SU-DHL-6 (cell line): ENCODE measurements at regions not wholly inside any gene's neighbourhood (a gene's known extent, or its start where the extent isn't known, plus 50 kb on each side); places are given as distances from the start of the nearest gene placed in this dataset.
"Not testable (repeated sequence)": the region's sequence is repeated elsewhere in the genome, so short reads cannot be mapped to it uniquely, and the experiment has no call there.

ENCODE experiments used
- H2AFZ ChIP-seq: fragments of 200-600 bp; sonication (generic); 2 replicates; pipeline ENCODE4 v1.6.1; 2014; ENCODE audit warnings: low read depth, mild to moderate bottlenecking, moderate library complexity, mixed read lengths, antibody characterized with exemption, low read length; ENCODE audit not compliant: severe bottlenecking
- H3F3A ChIP-seq: fragments of 200-600 bp; shearing (Covaris generic); 2 replicates; pipeline ENCODE4 v1.6.0; 2016; ENCODE audit warnings: antibody characterized with exemption, mild to moderate bottlenecking; ENCODE audit not compliant: insufficient read depth
- H3K27ac ChIP-seq: fragments of 200-600 bp; sonication (generic); 2 replicates; pipeline ENCODE4 v1.5.1; 2016; ENCODE audit warnings: low read depth, mild to moderate bottlenecking, low read length, moderate library complexity, mixed read lengths
- H3K27me3 ChIP-seq: fragments of 200-600 bp; sonication (generic), shearing (Covaris generic); 2 replicates; pipeline ENCODE4 v1.6.0; 2014; ENCODE audit warnings: mild to moderate bottlenecking, low read length
- H3K36me3 ChIP-seq: fragments of 200-600 bp; sonication (generic); 2 replicates; pipeline ENCODE4 v1.6.1; 2014; ENCODE audit warnings: mild to moderate bottlenecking, low read length, mixed read lengths
- H3K4me2 ChIP-seq: fragments of 300-600, 200-600 bp; shearing (Covaris generic), sonication (generic); 2 replicates; pipeline ENCODE4 v1.6.0; 2014; ENCODE audit warnings: low read length, low read depth, mild to moderate bottlenecking; ENCODE audit not compliant: poor library complexity, severe bottlenecking
- H3K4me3 ChIP-seq: fragments of 200-600 bp; sonication (generic); 2 replicates; pipeline ENCODE4 v1.5.1; 2014; ENCODE audit warnings: antibody characterized with exemption, low read length, mild to moderate bottlenecking, mixed read lengths; ENCODE audit not compliant: insufficient read depth, poor library complexity, severe bottlenecking
- H3K79me2 ChIP-seq: fragments of 200-600 bp; sonication (generic); 2 replicates; pipeline ENCODE4 v1.6.1; 2014; ENCODE audit warnings: mild to moderate bottlenecking, low read length, moderate library complexity; ENCODE audit not compliant: insufficient read depth
- H3K9ac ChIP-seq: fragments of 200-600 bp; sonication (generic); 2 replicates; pipeline ENCODE4 v1.7.0; 2014; ENCODE audit warnings: mild to moderate bottlenecking, low read length
- H3K9me2 ChIP-seq: fragments of 200-600 bp; sonication (generic); replicated peaks from 2 replicates; pipeline ENCODE4 v1.6.1; 2014; ENCODE audit warnings: low read length; ENCODE audit not compliant: insufficient read depth
- H3K9me3 ChIP-seq: fragments of 200-600 bp; sonication (generic); 2 replicates; pipeline ENCODE4 v1.6.1; 2014; ENCODE audit warnings: low read length, mixed read lengths; ENCODE audit not compliant: insufficient read depth
- H4K20me1 ChIP-seq: fragments of 200-600 bp; sonication (generic); 2 replicates; pipeline ENCODE4 v1.6.1; 2014; ENCODE audit warnings: low read depth, mild to moderate bottlenecking, antibody characterized with exemption, low read length, moderate library complexity, mixed read lengths
- EZH2phosphoT487 ChIP-seq: fragments of 200-600 bp; sonication (generic), shearing (Covaris generic); conservative IDR thresholded peaks from 2 replicates; pipeline ENCODE4 v1.6.1; 2018; ENCODE audit warnings: mild to moderate bottlenecking, antibody characterized with exemption, low read length, moderate library complexity, mixed read lengths
- TF ChIP-seq, protein P1 (sequence below): fragments of 200-600 bp; sonication (generic); IDR thresholded peaks from one replicate; pipeline ENCODE4 v1.5.1; 2017; ENCODE audit warnings: antibody characterized with exemption, mild to moderate bottlenecking, low read length, moderate library complexity; ENCODE audit not compliant: insufficient read depth, poor library complexity, severe bottlenecking

DNA sequence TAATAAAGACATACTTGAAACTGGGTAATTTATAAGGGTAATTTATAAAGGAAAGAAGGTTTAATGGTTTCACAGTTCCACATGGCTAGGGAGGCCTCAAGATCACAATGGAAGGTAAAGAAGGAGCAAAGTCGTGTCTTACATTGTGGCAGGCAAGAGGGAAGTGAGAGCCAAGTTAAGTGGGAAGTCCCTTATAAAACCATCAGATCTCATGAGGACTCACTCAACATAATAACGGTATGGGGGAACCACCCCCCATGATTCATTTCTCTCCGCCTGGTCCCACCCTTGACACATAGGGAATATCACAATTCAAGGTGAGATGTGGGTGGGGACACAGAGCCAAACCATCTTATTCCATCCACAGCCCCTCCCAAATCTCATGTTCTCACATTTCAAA is 76.8 kb upstream of the ZNF678 start:
- Histone ChIP-seq H4K20me1 (no peaks in the 10 kb centered on the region), H3K9me3 (no peaks in the 10 kb centered on the region), H3K4me3 (no peak overlapping the region), H3K4me2 (no peak overlapping the region), H3K9ac (no peak overlapping the region), H3K27me3 (no peaks in the 10 kb centered on the region), H3K27ac (no peak overlapping the region), H3K36me3 (no peaks in the 10 kb centered on the region), H3K79me2 (no peaks in the 10 kb centered on the region), H2AFZ (no peak overlapping the region), H3K9me2 (no peaks in the 10 kb centered on the region), H3F3A (no peaks in the 10 kb centered on the region)
- TF ChIP-seq, protein P1, sequence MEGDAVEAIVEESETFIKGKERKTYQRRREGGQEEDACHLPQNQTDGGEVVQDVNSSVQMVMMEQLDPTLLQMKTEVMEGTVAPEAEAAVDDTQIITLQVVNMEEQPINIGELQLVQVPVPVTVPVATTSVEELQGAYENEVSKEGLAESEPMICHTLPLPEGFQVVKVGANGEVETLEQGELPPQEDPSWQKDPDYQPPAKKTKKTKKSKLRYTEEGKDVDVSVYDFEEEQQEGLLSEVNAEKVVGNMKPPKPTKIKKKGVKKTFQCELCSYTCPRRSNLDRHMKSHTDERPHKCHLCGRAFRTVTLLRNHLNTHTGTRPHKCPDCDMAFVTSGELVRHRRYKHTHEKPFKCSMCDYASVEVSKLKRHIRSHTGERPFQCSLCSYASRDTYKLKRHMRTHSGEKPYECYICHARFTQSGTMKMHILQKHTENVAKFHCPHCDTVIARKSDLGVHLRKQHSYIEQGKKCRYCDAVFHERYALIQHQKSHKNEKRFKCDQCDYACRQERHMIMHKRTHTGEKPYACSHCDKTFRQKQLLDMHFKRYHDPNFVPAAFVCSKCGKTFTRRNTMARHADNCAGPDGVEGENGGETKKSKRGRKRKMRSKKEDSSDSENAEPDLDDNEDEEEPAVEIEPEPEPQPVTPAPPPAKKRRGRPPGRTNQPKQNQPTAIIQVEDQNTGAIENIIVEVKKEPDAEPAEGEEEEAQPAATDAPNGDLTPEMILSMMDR = no peak
- no peak for TF ChIP-seq EZH2phosphoT487

DNA sequence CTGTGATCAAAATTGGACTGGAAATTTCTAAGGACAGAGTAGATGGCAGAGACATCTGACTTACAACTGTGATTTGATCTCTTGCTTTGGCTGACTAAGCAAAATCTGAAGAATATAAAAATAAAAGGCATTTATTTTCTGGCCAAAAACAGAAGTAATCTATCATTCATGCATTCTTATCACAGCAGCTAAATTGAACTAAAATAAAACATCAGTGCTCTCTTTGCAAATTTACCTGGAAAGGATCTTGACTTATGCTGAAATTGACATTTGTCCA is 81.4 kb upstream of the ZNF678 start:
- no peak overlapping the region for H3K4me2 ChIP-seq

DNA sequence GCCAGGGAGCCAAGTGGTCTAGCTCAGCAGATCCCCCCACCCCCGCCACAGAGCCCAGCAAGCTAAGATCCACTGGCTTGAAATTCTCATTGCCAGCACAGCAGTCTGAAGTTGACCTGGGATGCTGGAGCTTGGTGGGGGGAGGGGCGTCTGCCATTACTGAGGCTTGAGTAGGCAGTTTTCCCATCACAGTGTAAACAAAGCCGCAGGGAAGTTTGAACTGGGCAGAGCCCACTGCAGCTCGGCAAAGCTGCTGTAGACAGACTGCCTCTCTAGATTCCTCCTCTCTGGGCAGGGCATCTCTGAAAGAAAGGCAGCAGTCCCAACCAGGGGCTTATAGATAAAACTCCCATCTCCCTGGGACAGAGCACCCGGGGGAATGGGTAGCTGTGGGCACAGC is 89.3 kb upstream of the ZNF678 start:
- H3K9me3 ChIP-seq, H3K79me2 ChIP-seq, H3K9ac ChIP-seq, H3K27ac ChIP-seq, H3K27me3 ChIP-seq, H3K9me2 ChIP-seq, H3K36me3 ChIP-seq, H3K4me3 ChIP-seq, H3F3A ChIP-seq, H4K20me1 ChIP-seq, H3K4me2 ChIP-seq, H2AFZ ChIP-seq: not testable (repeated sequence)

More for the DNA sequence above, 81.4 kb upstream of the ZNF678 start:
- no peak overlapping the region for H3K9ac ChIP-seq
- no peak overlapping the region for H3K27ac ChIP-seq
- no peaks in the 10 kb centered on the region for H3K79me2 ChIP-seq
- no peaks in the 10 kb centered on the region for H3K36me3 ChIP-seq
- H3K4me3 ChIP-seq = no peak overlapping the region
- TF ChIP-seq, protein P1 = no peak
- no peak for TF ChIP-seq EZH2phosphoT487
- no peaks in the 10 kb centered on the region for H3K9me2 ChIP-seq
- H3F3A ChIP-seq = no peaks in the 10 kb centered on the region
- no peaks in the 10 kb centered on the region for H4K20me1 ChIP-seq
- no peak overlapping the region for H2AFZ ChIP-seq
- H3K9me3 ChIP-seq = no peaks in the 10 kb centered on the region
- H3K27me3 ChIP-seq = no peaks in the 10 kb centered on the region

DNA sequence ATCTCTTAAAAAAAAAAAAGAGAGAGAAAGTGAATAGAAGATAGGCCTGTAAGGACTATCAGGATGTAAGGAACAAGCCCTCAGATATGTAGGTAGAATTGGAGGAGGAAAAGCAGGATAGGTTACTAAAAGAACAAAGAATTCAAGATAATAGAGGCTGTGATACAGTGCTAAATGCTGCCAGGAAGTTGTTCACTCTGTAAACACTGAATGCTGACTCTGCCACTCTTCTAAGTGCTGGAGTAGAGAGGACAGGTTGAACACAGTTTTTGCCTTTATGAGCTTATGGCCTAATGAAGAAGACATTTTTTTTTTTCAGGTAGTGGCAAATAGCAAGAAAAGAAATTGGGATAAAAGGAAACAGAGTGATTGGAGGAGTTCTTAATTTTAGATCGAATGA is 90.6 kb upstream of the ZNF678 start:
- TF ChIP-seq, protein P1 = no peak
- TF ChIP-seq EZH2phosphoT487 = no peak
- Histone ChIP-seq H3K9me3 (no peaks in the 10 kb centered on the region), H3K9me2 (no peaks in the 10 kb centered on the region), H3K27ac (no peak overlapping the region), H3K4me2 (no peak overlapping the region), H3F3A (no peaks in the 10 kb centered on the region), H3K36me3 (no peaks in the 10 kb centered on the region), H3K9ac (no peak overlapping the region), H3K79me2 (no peaks in the 10 kb centered on the region), H4K20me1 (no peaks in the 10 kb centered on the region), H3K4me3 (no peak overlapping the region), H3K27me3 (no peaks in the 10 kb centered on the region), H2AFZ (no peak overlapping the region)
